ENCODE measurements at regions not wholly inside any gene's neighbourhood (a gene's known extent, or its start where the extent isn't known, plus 50 kb on each side); places are given as distances from the start of the nearest gene placed in this dataset.

GRCh38 chr4:112817933-112818593 lies 181.1 kb downstream of the LARP7 start:
- H3K9ac ChIP-seq (ENCODE audit: low read length): peak overlapping the region; percentile 72
- TF ChIP-seq RAD21 (conservative IDR thresholded peaks at IDR 0.05): no peak
- peak; percentile 57 for TF ChIP-seq REST (IDR thresholded peaks at IDR 0.05; ENCODE audit: borderline replicate concordance)
- peak; percentile 74 for TF ChIP-seq MXI1 (conservative IDR thresholded peaks at IDR 0.05; ENCODE audit: poor library complexity, severe bottlenecking)
- TF ChIP-seq EZH2 (IDR thresholded peaks at IDR 0.05; ENCODE audit: borderline replicate concordance, insufficient read depth, low read length, poor library complexity, severe bottlenecking): no peak
- TF ChIP-seq EP300 (conservative IDR thresholded peaks at IDR 0.05; ENCODE audit: poor library complexity, severe bottlenecking): peak; percentile 39
- no peak for TF ChIP-seq SMC3 (conservative IDR thresholded peaks at IDR 0.05; ENCODE audit: poor library complexity)
- no peak for TF ChIP-seq TAF1 (IDR thresholded peaks at IDR 0.05; ENCODE audit: low read depth)
- TF ChIP-seq CTCF (IDR thresholded peaks at IDR 0.05; ENCODE audit: poor library complexity, severe bottlenecking): no peak
- TF ChIP-seq POLR2AphosphoS5 (IDR thresholded peaks at IDR 0.05): peak; percentile 61
- H3K79me2 ChIP-seq (replicated peaks; ENCODE audit: insufficient read depth, low read length): peaks cover 7% of the 10 kb centered on the region
- no peaks in the 10 kb centered on the region for H3K36me3 ChIP-seq (ENCODE audit: insufficient read depth, low read length)
- no peaks in the 10 kb centered on the region for H3K9me2 ChIP-seq (ENCODE audit: insufficient read depth, low read length)
- H2AFZ ChIP-seq (ENCODE audit: low read depth, low read length): peak overlapping the region; percentile 63
- no peaks in the 10 kb centered on the region for H3K9me3 ChIP-seq (ENCODE audit: low read length)
- no peaks in the 10 kb centered on the region for H3F3A ChIP-seq (ENCODE audit: insufficient read depth, low read length, poor library complexity, severe bottlenecking)
- H3K4me2 ChIP-seq (ENCODE audit: low read length): peak overlapping the region; percentile 97
- H3K27me3 ChIP-seq (ENCODE audit: insufficient read depth, low read depth, low read length): no peaks in the 10 kb centered on the region
- H3K27ac ChIP-seq (ENCODE audit: low read length): peak overlapping the region; percentile 48
- no peaks in the 10 kb centered on the region for H4K20me1 ChIP-seq (ENCODE audit: insufficient read depth)
- peak overlapping the region; percentile 70 for H3K4me3 ChIP-seq (ENCODE audit: low read length)

- Histone ChIP-seq H3K27me3 (ENCODE audit: insufficient read depth, low read depth, low read length) (no peaks in the 10 kb centered on the region), H2AFZ (ENCODE audit: low read depth, low read length) (peak overlapping the region; percentile 63), H4K20me1 (ENCODE audit: insufficient read depth) (no peaks in the 10 kb centered on the region), H3F3A (ENCODE audit: insufficient read depth, low read length, poor library complexity, severe bottlenecking) (no peaks in the 10 kb centered on the region), H3K79me2 (replicated peaks; ENCODE audit: insufficient read depth, low read length) (peaks cover 7% of the 10 kb centered on the region), H3K9ac (ENCODE audit: low read length) (peak overlapping the region; percentile 72), H3K4me3 (ENCODE audit: low read length) (peak overlapping the region; percentile 70), H3K9me3 (ENCODE audit: low read length) (no peaks in the 10 kb centered on the region), H3K9me2 (ENCODE audit: insufficient read depth, low read length) (no peaks in the 10 kb centered on the region), H3K27ac (ENCODE audit: low read length) (peak overlapping the region; percentile 48), H3K4me2 (ENCODE audit: low read length) (peak overlapping the region; percentile 97), H3K36me3 (ENCODE audit: insufficient read depth, low read length) (no peaks in the 10 kb centered on the region)
- TF ChIP-seq POLR2AphosphoS5 (IDR thresholded peaks at IDR 0.05) (no peak), REST (IDR thresholded peaks at IDR 0.05; ENCODE audit: borderline replicate concordance) (no peak), EP300 (conservative IDR thresholded peaks at IDR 0.05; ENCODE audit: poor library complexity, severe bottlenecking) (no peak), SMC3 (conservative IDR thresholded peaks at IDR 0.05; ENCODE audit: poor library complexity) (no peak), RAD21 (conservative IDR thresholded peaks at IDR 0.05) (no peak), MXI1 (conservative IDR thresholded peaks at IDR 0.05; ENCODE audit: poor library complexity, severe bottlenecking) (no peak), TAF1 (IDR thresholded peaks at IDR 0.05; ENCODE audit: low read depth) (no peak), EZH2 (IDR thresholded peaks at IDR 0.05; ENCODE audit: borderline replicate concordance, insufficient read depth, low read length, poor library complexity, severe bottlenecking) (no peak), CTCF (IDR thresholded peaks at IDR 0.05; ENCODE audit: poor library complexity, severe bottlenecking) (no peak)
Measured at GRCh38 chr4:112818594-112818965, 181.6 kb downstream of the LARP7 start.

Measured in neural cell (in vitro differentiated cells).